ENCODE measurements at regions not wholly inside any gene's neighbourhood (a gene's known extent, or its start where the extent isn't known, plus 50 kb on each side); places are given as distances from the start of the nearest gene placed in this dataset.

- no peak overlapping the region for H3K27ac ChIP-seq
- TF ChIP-seq CTCF (IDR thresholded peaks at IDR 0.05 in 4 of 5, conservative IDR thresholded peaks at IDR 0.05 in 1 of 5) (no peak), POLR2A (IDR thresholded peaks at IDR 0.05) (no peak)
- no peaks in the 10 kb centered on the region for H3K27me3 ChIP-seq
- intact Hi-C loops (cut with DNase I; ENCODE audit: low total_unique reads) (no loop called here), in situ Hi-C loops (cut with MboI; ENCODE audit: low sequenced_read_pairs in 4 of 4) (no loop called here)
- H3K9me3 ChIP-seq = no peaks in the 10 kb centered on the region
- no peaks in the 10 kb centered on the region for H3K4me1 ChIP-seq
- no peaks in the 10 kb centered on the region for H3K36me3 ChIP-seq
- H3K4me3 ChIP-seq = no peak overlapping the region
- ATAC-seq = no peak
- DNase-seq = no peak
Measured at GRCh38 chr3:82824491-82824890, 1063.0 kb upstream of the GBE1 start.

- ATAC-seq (no peak), DNase-seq (no peak)
- Histone ChIP-seq H3K9me3 (no peaks in the 10 kb centered on the region), H3K36me3 (no peaks in the 10 kb centered on the region), H3K27me3 (no peaks in the 10 kb centered on the region), H3K4me1 (no peaks in the 10 kb centered on the region), H3K4me3 (no peak overlapping the region), H3K27ac (no peak overlapping the region)
- intact Hi-C loops (cut with DNase I; ENCODE audit: low total_unique reads) = no loop called here
- in situ Hi-C loops (cut with MboI; ENCODE audit: low sequenced_read_pairs in 4 of 4) = no loop called here
- no peak for TF ChIP-seq CTCF (IDR thresholded peaks at IDR 0.05 in 4 of 5, conservative IDR thresholded peaks at IDR 0.05 in 1 of 5)
Measured at GRCh38 chr3:82816086-82816485, 1054.6 kb upstream of the GBE1 start.

- Histone ChIP-seq H3K9me3 (no peaks in the 10 kb centered on the region), H3K27me3 (no peaks in the 10 kb centered on the region), H3K36me3 (no peaks in the 10 kb centered on the region), H3K27ac (no peak overlapping the region), H3K4me3 (no peak overlapping the region), H3K4me1 (no peaks in the 10 kb centered on the region)
- TF ChIP-seq POLR2A (IDR thresholded peaks at IDR 0.05) (no peak), CTCF (IDR thresholded peaks at IDR 0.05 in 4 of 5, conservative IDR thresholded peaks at IDR 0.05 in 1 of 5) (no peak)
- DNase-seq = no peak
- ATAC-seq = no peak
- in situ Hi-C loops (cut with MboI; ENCODE audit: low sequenced_read_pairs in 4 of 4) = no loop called here
- intact Hi-C loops (cut with DNase I; ENCODE audit: low total_unique reads) = no loop called here
Measured at GRCh38 chr3:82815417-82816058, 1054.1 kb upstream of the GBE1 start.

GRCh38 chr3:82814660-82815059 lies 1053.2 kb upstream of the GBE1 start:
- no peak for TF ChIP-seq CTCF (IDR thresholded peaks at IDR 0.05 in 4 of 5, conservative IDR thresholded peaks at IDR 0.05 in 1 of 5)
- no peak for TF ChIP-seq POLR2A (IDR thresholded peaks at IDR 0.05)
- Histone ChIP-seq H3K4me3 (no peak overlapping the region), H3K36me3 (no peaks in the 10 kb centered on the region), H3K4me1 (no peaks in the 10 kb centered on the region), H3K9me3 (no peaks in the 10 kb centered on the region), H3K27me3 (no peaks in the 10 kb centered on the region), H3K27ac (no peak overlapping the region)
- ATAC-seq = no peak
- in situ Hi-C loops (cut with MboI; ENCODE audit: low sequenced_read_pairs in 4 of 4) = no loop called here
- intact Hi-C loops (cut with DNase I; ENCODE audit: low total_unique reads) = no loop called here
- DNase-seq = no peak

GRCh38 chr3:82807781-82808180 lies 1046.3 kb upstream of the GBE1 start:
- H3K4me1 ChIP-seq = no peaks in the 10 kb centered on the region
- intact Hi-C loops (cut with DNase I; ENCODE audit: low total_unique reads) (no loop called here), in situ Hi-C loops (cut with MboI; ENCODE audit: low sequenced_read_pairs in 4 of 4) (no loop called here)
- TF ChIP-seq POLR2A (IDR thresholded peaks at IDR 0.05) (no peak), CTCF (IDR thresholded peaks at IDR 0.05 in 4 of 5, conservative IDR thresholded peaks at IDR 0.05 in 1 of 5) (no peak)
- H3K4me3 ChIP-seq = no peak overlapping the region
- H3K9me3 ChIP-seq = no peaks in the 10 kb centered on the region
- no peak for DNase-seq
- H3K27ac ChIP-seq = no peak overlapping the region
- H3K36me3 ChIP-seq = no peaks in the 10 kb centered on the region
- ATAC-seq = no peak
- H3K27me3 ChIP-seq = no peaks in the 10 kb centered on the region
